ENCODE measurements at regions not wholly inside any gene's neighbourhood (a gene's known extent, or its start where the extent isn't known, plus 50 kb on each side); places are given as distances from the start of the nearest gene placed in this dataset.

DNA sequence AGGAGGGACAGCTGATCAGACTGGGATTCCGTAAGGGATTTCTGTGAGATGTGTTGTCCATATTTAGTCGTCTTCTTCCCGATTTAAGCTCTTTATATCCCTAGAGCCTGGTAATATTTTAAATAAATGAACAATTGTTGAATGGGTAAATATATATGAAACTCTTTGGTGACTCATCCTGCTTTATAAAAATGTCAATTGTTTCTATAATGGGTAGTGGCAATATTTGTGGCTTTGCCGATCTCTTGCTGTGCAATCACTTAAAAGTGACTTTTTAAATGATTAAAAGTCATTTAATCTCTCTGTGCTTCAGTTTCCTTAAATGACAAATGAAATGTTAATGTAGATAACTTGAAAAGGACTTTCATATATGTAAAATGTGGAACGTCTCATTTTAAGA lies 339.2 kb downstream of the RNF144A start:
- no peak overlapping the region for H3K4me3 ChIP-seq (ENCODE audit: extremely low read depth, insufficient read depth, low read length, poor library complexity, severe bottlenecking)
- H3K4me1 ChIP-seq (ENCODE audit: control insufficient read depth, insufficient read depth, low read length, poor library complexity, severe bottlenecking), result peaks cover 3% of the 10 kb centered on the region
- H3K36me3 ChIP-seq (ENCODE audit: control insufficient read depth, insufficient read depth, low read length), result no peaks in the 10 kb centered on the region
- no peaks in the 10 kb centered on the region for H3K9me3 ChIP-seq (ENCODE audit: control insufficient read depth, low read length)
- H3K27ac ChIP-seq (ENCODE audit: low read depth, low read length, severe bottlenecking), result no peak overlapping the region
- WGBS, 2 experiments (ENCODE audit: insufficient coverage in 2 of 2), result 100% methylated on average over 1 of the region's 5 CpGs

DNA sequence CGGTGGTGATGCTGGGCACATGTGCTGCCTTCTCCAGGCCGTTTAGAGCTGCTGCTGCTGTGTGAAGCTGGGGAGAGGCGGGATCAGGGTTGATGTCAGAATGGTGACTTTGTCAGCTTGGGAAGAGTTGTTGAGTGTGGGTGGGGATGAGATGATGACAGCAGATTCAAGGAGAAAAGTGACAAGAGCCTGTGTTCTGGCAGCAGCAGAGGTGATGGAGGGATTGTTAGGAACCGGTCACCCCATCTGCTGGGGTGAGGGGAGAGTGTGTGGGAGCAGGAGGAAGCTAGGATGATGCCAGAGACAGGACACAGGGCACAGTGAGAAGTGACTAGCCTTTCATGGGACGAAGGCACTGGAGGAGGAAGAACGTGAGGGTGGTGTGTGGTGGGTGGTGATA lies 345.5 kb downstream of the RNF144A start:
- no peak overlapping the region for H3K27ac ChIP-seq (ENCODE audit: low read depth, low read length, severe bottlenecking)
- no peak overlapping the region for H3K4me3 ChIP-seq (ENCODE audit: extremely low read depth, insufficient read depth, low read length, poor library complexity, severe bottlenecking)
- WGBS, 2 experiments (ENCODE audit: insufficient coverage in 2 of 2), result 86 to 88% methylated on average over 6 of the region's 6 CpGs
- peaks cover 3% of the 10 kb centered on the region for H3K4me1 ChIP-seq (ENCODE audit: control insufficient read depth, insufficient read depth, low read length, poor library complexity, severe bottlenecking)
- H3K9me3 ChIP-seq (ENCODE audit: control insufficient read depth, low read length), result no peaks in the 10 kb centered on the region
- no peaks in the 10 kb centered on the region for H3K36me3 ChIP-seq (ENCODE audit: control insufficient read depth, insufficient read depth, low read length)

DNA sequence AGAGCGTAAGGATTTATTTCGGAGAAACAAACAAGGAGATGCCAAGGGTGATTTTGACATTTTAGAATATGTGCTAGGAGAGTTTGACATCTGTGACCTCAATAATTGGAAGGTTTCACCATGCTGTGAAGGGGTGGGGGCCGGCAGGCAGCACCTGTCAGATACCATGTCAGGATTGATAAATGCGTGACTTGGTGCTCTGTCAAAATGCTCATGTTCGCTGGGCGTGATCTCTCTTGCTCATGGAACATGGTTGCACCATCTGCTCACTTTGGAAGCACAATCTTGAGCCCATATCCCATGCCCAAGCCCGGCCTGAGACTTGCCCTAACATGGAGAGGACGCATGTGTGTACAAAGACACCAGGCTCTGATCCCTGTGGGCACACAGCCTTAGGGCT lies 347.6 kb downstream of the RNF144A start:
- H3K36me3 ChIP-seq (ENCODE audit: control insufficient read depth, insufficient read depth, low read length), result no peaks in the 10 kb centered on the region
- no peak overlapping the region for H3K27ac ChIP-seq (ENCODE audit: low read depth, low read length, severe bottlenecking)
- WGBS, 2 experiments (ENCODE audit: insufficient coverage in 2 of 2), result 90 to 91% methylated on average over 6 to 7 of the region's 8 CpGs
- no peaks in the 10 kb centered on the region for H3K9me3 ChIP-seq (ENCODE audit: control insufficient read depth, low read length)
- H3K4me3 ChIP-seq (ENCODE audit: extremely low read depth, insufficient read depth, low read length, poor library complexity, severe bottlenecking), result no peak overlapping the region
- H3K4me1 ChIP-seq (ENCODE audit: control insufficient read depth, insufficient read depth, low read length, poor library complexity, severe bottlenecking), result peaks cover 3% of the 10 kb centered on the region

DNA sequence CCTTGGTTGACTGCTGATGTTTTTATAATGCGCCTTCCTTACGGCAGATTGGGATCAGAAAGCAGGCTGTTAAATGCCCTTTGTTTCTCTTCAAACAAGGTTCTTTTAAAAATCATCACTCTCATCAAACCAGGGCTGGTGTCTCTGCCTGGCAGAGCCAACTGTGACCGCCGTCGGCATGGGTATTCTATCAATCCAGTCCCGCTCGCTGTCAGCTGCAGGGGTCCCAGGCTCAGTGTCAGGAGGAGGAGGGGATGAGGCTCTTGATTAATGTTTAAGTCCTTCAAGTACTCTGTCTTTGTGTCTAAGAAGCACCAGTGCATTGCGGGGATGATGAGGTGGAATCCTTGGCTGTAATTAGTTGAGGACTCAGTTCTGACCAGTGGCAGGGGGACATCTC lies 348.1 kb downstream of the RNF144A start:
- whole genome bisulfite sequencing, 2 experiments (ENCODE audit: insufficient coverage in 2 of 2), result 72 to 78% methylated on average over 5 to 6 of the region's 8 CpGs
- Histone ChIP-seq H3K9me3 (ENCODE audit: control insufficient read depth, low read length) (no peaks in the 10 kb centered on the region), H3K36me3 (ENCODE audit: control insufficient read depth, insufficient read depth, low read length) (no peaks in the 10 kb centered on the region), H3K4me1 (ENCODE audit: control insufficient read depth, insufficient read depth, low read length, poor library complexity, severe bottlenecking) (peaks cover 1% of the 10 kb centered on the region), H3K27ac (ENCODE audit: low read depth, low read length, severe bottlenecking) (no peak overlapping the region), H3K4me3 (ENCODE audit: extremely low read depth, insufficient read depth, low read length, poor library complexity, severe bottlenecking) (no peak overlapping the region)

DNA sequence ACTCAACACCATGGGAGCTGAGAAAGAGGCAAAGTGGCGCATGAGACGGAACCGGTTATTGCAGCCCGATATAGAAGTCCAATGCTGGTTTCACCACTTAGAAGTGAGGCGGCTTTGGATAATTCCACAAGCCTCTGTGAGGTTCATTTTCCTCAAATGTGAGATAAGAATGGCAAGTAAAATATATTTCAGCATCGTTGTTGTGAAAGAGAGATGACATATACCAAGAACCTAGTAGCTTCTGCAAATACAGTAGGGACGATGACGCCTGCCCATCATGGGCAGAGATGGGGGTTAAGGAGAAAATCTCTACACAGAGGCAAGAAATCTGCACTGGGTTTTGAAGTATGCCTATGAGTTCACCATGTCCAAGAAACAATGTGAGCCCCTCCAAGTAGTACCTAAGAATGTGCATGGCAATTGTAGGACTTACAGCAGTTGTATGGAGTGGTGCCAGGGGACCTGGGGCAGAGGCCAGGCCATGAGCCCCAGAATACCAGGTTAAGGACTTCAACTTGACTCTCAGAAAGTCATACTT lies 352.0 kb downstream of the RNF144A start:
- Histone ChIP-seq H3K27ac (ENCODE audit: low read depth, low read length, severe bottlenecking) (no peak overlapping the region), H3K36me3 (ENCODE audit: control insufficient read depth, insufficient read depth, low read length) (no peaks in the 10 kb centered on the region), H3K4me3 (ENCODE audit: extremely low read depth, insufficient read depth, low read length, poor library complexity, severe bottlenecking) (no peak overlapping the region), H3K9me3 (ENCODE audit: control insufficient read depth, low read length) (no peaks in the 10 kb centered on the region), H3K4me1 (ENCODE audit: control insufficient read depth, insufficient read depth, low read length, poor library complexity, severe bottlenecking) (no peaks in the 10 kb centered on the region)
- 96 to 100% methylated on average over 3 to 8 of the region's 8 CpGs for WGBS, 2 experiments (ENCODE audit: insufficient coverage in 2 of 2)

DNA sequence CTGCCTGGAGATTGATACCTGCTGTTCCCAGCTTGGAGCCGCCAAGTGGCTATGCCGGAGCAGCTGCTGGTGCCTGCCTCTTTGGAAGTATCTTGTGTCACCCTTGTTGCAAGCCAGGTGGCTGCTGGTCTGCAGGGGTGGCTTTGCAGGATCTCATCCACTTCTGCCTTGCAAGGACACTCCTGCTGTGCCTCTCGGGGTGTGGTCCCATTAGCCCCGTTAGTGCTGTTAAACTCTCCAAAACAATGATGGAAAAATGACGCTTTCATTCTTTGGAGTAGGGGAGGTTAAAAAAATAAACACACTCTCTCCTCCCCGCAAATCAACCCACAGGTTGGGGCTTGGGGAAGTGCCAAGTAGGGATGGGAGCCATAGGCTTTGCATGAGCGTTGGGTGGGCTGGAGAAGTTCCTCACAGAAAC lies 352.8 kb downstream of the RNF144A start:
- H3K4me1 ChIP-seq (ENCODE audit: control insufficient read depth, insufficient read depth, low read length, poor library complexity, severe bottlenecking), result no peaks in the 10 kb centered on the region
- H3K9me3 ChIP-seq (ENCODE audit: control insufficient read depth, low read length), result no peaks in the 10 kb centered on the region
- H3K4me3 ChIP-seq (ENCODE audit: extremely low read depth, insufficient read depth, low read length, poor library complexity, severe bottlenecking), result no peak overlapping the region
- no peaks in the 10 kb centered on the region for H3K36me3 ChIP-seq (ENCODE audit: control insufficient read depth, insufficient read depth, low read length)
- no peak overlapping the region for H3K27ac ChIP-seq (ENCODE audit: low read depth, low read length, severe bottlenecking)
- 84 to 87% methylated on average over 2 to 3 of the region's 7 CpGs for WGBS, 2 experiments (ENCODE audit: insufficient coverage in 2 of 2)

DNA sequence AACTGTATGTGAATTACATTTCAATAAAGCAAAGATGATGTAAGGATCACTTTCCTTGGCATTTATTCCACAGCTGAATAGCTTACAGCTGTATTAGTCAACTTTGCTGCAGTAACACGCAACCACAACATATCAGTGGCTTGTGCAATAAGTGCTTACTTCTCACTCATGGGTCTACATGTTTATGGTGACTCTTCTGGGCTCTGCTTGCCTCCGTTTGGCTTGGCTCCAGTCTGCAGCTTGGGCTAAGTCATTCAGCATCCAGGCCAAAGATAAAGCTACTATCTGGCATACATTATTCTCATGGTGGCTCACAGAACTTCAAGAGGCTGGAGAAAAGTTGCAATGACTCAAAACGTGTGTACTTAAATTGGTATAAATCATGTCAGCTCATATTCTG lies 355.0 kb downstream of the RNF144A start:
- Histone ChIP-seq H3K4me3 (ENCODE audit: extremely low read depth, insufficient read depth, low read length, poor library complexity, severe bottlenecking) (no peak overlapping the region), H3K4me1 (ENCODE audit: control insufficient read depth, insufficient read depth, low read length, poor library complexity, severe bottlenecking) (no peaks in the 10 kb centered on the region), H3K36me3 (ENCODE audit: control insufficient read depth, insufficient read depth, low read length) (no peaks in the 10 kb centered on the region), H3K27ac (ENCODE audit: low read depth, low read length, severe bottlenecking) (no peak overlapping the region), H3K9me3 (ENCODE audit: control insufficient read depth, low read length) (no peaks in the 10 kb centered on the region)
- WGBS, 2 experiments (ENCODE audit: insufficient coverage in 2 of 2), result 88% methylated on average over 2 to 3 of the region's 3 CpGs

DNA sequence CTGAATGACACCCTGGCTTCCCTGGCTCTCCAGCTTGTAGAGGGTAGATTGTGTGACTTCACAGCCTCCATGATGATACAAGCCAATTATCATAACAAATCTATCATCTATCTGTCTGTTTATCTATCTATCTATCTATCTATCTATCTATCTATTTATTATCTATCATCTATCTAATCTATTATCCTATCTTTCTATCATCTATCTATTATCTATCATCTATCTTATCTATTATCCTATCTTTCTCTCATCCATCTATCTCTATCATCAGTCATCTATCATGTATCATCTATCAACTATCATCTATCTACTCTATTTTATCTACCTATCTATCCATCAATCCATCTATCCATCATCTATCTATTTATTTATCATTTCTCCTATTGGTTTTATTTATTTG lies 361.8 kb downstream of the RNF144A start:
- no peaks in the 10 kb centered on the region for H3K9me3 ChIP-seq (ENCODE audit: control insufficient read depth, low read length)
- no peaks in the 10 kb centered on the region for H3K36me3 ChIP-seq (ENCODE audit: control insufficient read depth, insufficient read depth, low read length)
- no peak overlapping the region for H3K27ac ChIP-seq (ENCODE audit: low read depth, low read length, severe bottlenecking)
- no peaks in the 10 kb centered on the region for H3K4me1 ChIP-seq (ENCODE audit: control insufficient read depth, insufficient read depth, low read length, poor library complexity, severe bottlenecking)
- H3K4me3 ChIP-seq (ENCODE audit: extremely low read depth, insufficient read depth, low read length, poor library complexity, severe bottlenecking), result no peak overlapping the region

DNA sequence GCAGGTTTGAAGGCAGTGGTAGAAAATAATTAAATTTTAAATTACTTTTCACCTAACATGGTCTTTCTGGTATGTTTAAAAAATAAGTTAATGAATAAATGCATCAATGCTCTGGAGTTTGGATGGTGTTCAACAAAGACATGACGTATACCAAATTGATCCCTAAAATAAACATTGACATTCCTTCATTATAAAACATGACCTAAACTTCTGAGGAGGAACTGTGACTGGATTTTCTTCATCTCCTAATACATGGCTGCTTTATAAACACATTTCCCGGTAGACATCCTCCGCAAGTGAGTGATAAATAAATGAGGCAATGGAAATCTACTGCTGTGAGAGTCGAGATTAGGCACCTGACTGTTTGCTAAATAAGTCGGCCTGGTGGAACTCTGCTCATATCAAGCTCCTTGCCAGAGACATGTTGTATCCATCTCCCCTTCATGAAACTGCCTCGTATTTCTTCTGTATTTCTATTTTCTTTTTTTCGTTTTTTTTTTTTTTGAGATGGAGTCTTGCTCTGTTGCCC lies 362.3 kb downstream of the RNF144A start:
- no peak overlapping the region for H3K27ac ChIP-seq (ENCODE audit: low read depth, low read length, severe bottlenecking)
- H3K9me3 ChIP-seq (ENCODE audit: control insufficient read depth, low read length), result no peaks in the 10 kb centered on the region
- H3K4me3 ChIP-seq (ENCODE audit: extremely low read depth, insufficient read depth, low read length, poor library complexity, severe bottlenecking), result no peak overlapping the region
- 65 to 67% methylated on average over 2 to 4 of the region's 7 CpGs for WGBS, 2 experiments (ENCODE audit: insufficient coverage in 2 of 2)
- no peaks in the 10 kb centered on the region for H3K4me1 ChIP-seq (ENCODE audit: control insufficient read depth, insufficient read depth, low read length, poor library complexity, severe bottlenecking)
- no peaks in the 10 kb centered on the region for H3K36me3 ChIP-seq (ENCODE audit: control insufficient read depth, insufficient read depth, low read length)

DNA sequence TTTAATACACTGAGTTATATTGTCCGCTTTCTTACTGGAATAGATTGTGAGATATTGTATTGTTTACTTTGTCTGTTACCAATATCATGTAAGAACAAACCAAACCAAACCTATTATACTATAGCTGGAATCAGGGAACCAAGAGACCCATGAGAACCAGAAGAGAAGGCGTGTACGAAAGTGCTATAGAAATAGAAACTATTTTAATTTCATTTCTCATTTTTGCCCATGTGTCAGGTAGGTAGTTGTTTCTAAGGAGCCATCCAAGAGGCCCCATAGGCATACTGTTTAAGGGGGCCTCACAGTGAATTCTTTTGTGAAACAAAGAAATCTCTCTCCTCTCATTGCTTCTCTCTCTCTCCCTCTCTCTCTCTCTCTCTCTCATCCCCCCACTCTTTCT lies 363.6 kb downstream of the RNF144A start:
- no peak overlapping the region for H3K27ac ChIP-seq (ENCODE audit: low read depth, low read length, severe bottlenecking)
- no peaks in the 10 kb centered on the region for H3K4me1 ChIP-seq (ENCODE audit: control insufficient read depth, insufficient read depth, low read length, poor library complexity, severe bottlenecking)
- H3K4me3 ChIP-seq (ENCODE audit: extremely low read depth, insufficient read depth, low read length, poor library complexity, severe bottlenecking), result no peak overlapping the region
- no peaks in the 10 kb centered on the region for H3K9me3 ChIP-seq (ENCODE audit: control insufficient read depth, low read length)
- WGBS, 2 experiments (ENCODE audit: insufficient coverage in 2 of 2), result no CpG with 5 or more reads among the region's 3 CpGs
- H3K36me3 ChIP-seq (ENCODE audit: control insufficient read depth, insufficient read depth, low read length), result no peaks in the 10 kb centered on the region

DNA sequence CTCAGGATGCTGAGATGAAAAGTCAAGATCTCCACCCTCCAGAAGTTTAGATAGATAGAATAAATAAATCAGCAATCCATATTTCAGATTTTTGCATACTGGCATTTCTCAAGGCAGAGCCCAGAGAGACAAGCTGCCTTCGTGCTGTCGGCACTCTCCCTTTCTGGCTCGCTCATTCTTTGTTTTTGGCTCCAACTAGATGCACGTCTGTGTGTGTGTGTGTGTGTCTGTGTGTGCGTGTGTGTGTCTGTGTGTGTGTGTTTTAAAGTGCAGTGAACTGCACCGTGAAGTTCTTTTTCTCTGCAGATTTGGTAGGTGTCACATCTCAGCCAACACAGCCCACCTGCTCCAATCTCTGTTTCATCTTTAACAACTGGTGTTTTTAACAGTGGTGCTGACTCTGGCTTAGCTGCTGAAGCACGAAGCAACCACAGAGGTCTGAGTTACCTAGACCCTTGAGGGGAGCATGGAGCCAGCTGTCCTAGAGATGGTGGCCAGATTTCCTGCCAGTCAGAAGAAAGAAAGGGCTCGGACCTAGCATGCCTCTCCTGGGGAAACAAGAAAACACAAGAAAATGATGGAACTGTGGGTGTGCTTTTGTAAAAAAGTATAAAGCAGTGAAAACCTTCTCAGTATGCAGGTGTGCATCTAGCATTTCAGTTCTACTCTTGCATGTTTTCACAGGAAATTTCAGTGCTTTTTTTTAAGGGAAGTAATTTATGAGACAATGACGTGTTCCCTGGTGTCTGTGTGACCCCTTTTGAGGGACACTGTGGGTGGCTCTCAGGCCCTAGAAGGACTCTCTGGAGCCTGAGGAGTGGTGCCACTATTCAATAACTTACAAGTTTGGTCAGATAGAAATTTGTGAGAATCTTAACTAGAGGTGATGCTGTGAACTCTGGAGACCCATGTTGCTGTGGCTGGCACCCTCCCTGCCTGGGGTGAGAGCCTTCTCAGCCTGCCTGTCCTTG lies 364.3 kb downstream of the RNF144A start:
- no peak overlapping the region for H3K4me3 ChIP-seq (ENCODE audit: extremely low read depth, insufficient read depth, low read length, poor library complexity, severe bottlenecking)
- 79 to 87% methylated on average over 3 of the region's 9 CpGs for WGBS, 2 experiments (ENCODE audit: insufficient coverage in 2 of 2)
- H3K9me3 ChIP-seq (ENCODE audit: control insufficient read depth, low read length), result no peaks in the 10 kb centered on the region
- no peaks in the 10 kb centered on the region for H3K36me3 ChIP-seq (ENCODE audit: control insufficient read depth, insufficient read depth, low read length)
- no peaks in the 10 kb centered on the region for H3K4me1 ChIP-seq (ENCODE audit: control insufficient read depth, insufficient read depth, low read length, poor library complexity, severe bottlenecking)
- no peak overlapping the region for H3K27ac ChIP-seq (ENCODE audit: low read depth, low read length, severe bottlenecking)

Measured in mesodermal cell (in vitro differentiated cells).